ENCODE measurements at regions not wholly inside any gene's neighbourhood (a gene's known extent, or its start where the extent isn't known, plus 50 kb on each side); places are given as distances from the start of the nearest gene placed in this dataset.

GRCh38 chr2:64708829-64709228 lies 55.1 kb upstream of the SERTAD2 start:
- TF ChIP-seq, protein P1, sequence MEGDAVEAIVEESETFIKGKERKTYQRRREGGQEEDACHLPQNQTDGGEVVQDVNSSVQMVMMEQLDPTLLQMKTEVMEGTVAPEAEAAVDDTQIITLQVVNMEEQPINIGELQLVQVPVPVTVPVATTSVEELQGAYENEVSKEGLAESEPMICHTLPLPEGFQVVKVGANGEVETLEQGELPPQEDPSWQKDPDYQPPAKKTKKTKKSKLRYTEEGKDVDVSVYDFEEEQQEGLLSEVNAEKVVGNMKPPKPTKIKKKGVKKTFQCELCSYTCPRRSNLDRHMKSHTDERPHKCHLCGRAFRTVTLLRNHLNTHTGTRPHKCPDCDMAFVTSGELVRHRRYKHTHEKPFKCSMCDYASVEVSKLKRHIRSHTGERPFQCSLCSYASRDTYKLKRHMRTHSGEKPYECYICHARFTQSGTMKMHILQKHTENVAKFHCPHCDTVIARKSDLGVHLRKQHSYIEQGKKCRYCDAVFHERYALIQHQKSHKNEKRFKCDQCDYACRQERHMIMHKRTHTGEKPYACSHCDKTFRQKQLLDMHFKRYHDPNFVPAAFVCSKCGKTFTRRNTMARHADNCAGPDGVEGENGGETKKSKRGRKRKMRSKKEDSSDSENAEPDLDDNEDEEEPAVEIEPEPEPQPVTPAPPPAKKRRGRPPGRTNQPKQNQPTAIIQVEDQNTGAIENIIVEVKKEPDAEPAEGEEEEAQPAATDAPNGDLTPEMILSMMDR (IDR thresholded peaks at IDR 0.05), result no peak
- no peak for TF ChIP-seq POLR2A (IDR thresholded peaks at IDR 0.05)
